ENCODE measurements at regions not wholly inside any gene's neighbourhood (a gene's known extent, or its start where the extent isn't known, plus 50 kb on each side); places are given as distances from the start of the nearest gene placed in this dataset.

DNA sequence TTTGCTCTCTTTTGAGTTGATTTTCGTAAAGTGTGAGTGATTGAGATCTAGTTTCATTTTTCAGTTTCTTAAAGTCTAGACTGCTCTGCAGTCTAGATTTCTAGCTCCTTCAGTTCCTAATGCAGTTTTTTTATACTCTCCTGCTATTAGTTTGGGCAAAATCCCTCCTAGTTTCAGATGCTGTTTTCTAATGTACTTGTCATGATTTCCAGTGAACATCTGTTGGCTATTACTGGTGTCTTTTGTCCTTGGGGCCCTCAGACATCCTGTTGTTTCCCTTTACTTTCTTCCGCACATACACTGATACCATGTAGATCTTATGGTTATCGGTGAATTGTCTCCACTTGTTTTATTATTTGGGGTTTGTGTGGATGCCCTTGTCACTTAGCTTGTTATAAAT, 292.1 kb downstream of the TDRD3 start:
- Histone ChIP-seq H3K9me3 (ENCODE audit: low read depth) (no peaks in the 10 kb centered on the region), H3K79me2 (no peaks in the 10 kb centered on the region), H4K20me1 (ENCODE audit: insufficient read depth, poor library complexity, severe bottlenecking) (no peaks in the 10 kb centered on the region), H3K27me3 (no peaks in the 10 kb centered on the region), H2AFZ (no peak overlapping the region), H3K4me2 (no peak overlapping the region), H3K4me3 (no peak overlapping the region), H3K27ac (no peak overlapping the region), H3K36me3 (replicated peaks; ENCODE audit: insufficient read depth, low read depth) (no peaks in the 10 kb centered on the region), H3K4me1 (ENCODE audit: insufficient read depth) (no peaks in the 10 kb centered on the region), H3K9me2 (replicated peaks; ENCODE audit: insufficient read depth) (no peaks in the 10 kb centered on the region)
- TF ChIP-seq CTCF (IDR thresholded peaks at IDR 0.05; ENCODE audit: poor library complexity) (no peak), EZH2 (IDR thresholded peaks at IDR 0.05; ENCODE audit: borderline replicate concordance) (no peak), EZH2phosphoT487 (IDR thresholded peaks at IDR 0.05; ENCODE audit: low read depth, severe bottlenecking, unreplicated experiment) (no peak)
- DNase-seq (ENCODE audit: low spot score) = no peak
- 71% methylated on average over 3 of the region's 3 CpGs for WGBS (ENCODE audit: low lambda C conversion rate, missing lambda C conversion rate)

GRCh38 chr13:60679928-60680694, 283.1 kb downstream of the TDRD3 start:
- Histone ChIP-seq H3K27me3 (no peaks in the 10 kb centered on the region), H3K4me3 (no peak overlapping the region), H3K9me2 (replicated peaks; ENCODE audit: insufficient read depth) (no peaks in the 10 kb centered on the region), H3K9me3 (ENCODE audit: low read depth) (no peaks in the 10 kb centered on the region), H4K20me1 (ENCODE audit: insufficient read depth, poor library complexity, severe bottlenecking) (no peaks in the 10 kb centered on the region), H3K4me1 (ENCODE audit: insufficient read depth) (no peaks in the 10 kb centered on the region), H2AFZ (no peak overlapping the region), H3K27ac (no peak overlapping the region), H3K4me2 (no peak overlapping the region), H3K36me3 (replicated peaks; ENCODE audit: insufficient read depth, low read depth) (no peaks in the 10 kb centered on the region), H3K79me2 (no peaks in the 10 kb centered on the region)
- 78% methylated on average over 5 of the region's 5 CpGs for WGBS (ENCODE audit: low lambda C conversion rate, missing lambda C conversion rate)
- TF ChIP-seq EZH2 (IDR thresholded peaks at IDR 0.05; ENCODE audit: borderline replicate concordance) = no peak
- TF ChIP-seq CTCF (IDR thresholded peaks at IDR 0.05; ENCODE audit: poor library complexity) = no peak
- no peak for TF ChIP-seq EZH2phosphoT487 (IDR thresholded peaks at IDR 0.05; ENCODE audit: low read depth, severe bottlenecking, unreplicated experiment)
- DNase-seq (ENCODE audit: low spot score) = no peak

DNA sequence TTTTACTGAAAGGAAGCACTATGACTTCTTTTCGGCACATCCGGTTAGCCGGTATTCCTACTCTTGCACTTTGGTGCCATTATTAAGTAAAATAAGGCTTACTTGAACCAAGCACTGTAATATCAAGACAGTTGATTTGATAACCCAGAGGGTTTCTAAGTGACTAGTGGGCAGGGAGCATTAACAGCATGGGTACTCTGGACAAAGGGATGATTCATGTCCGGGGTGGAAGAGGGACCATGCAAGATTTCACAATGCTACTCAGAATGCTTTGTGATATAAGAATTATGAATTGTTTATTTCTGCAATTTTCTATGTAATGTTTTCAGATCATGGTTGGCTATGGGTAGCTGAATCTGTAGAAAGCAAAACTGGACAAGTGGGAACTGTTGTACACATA, 282.1 kb downstream of the TDRD3 start:
- Histone ChIP-seq H3K4me1 (ENCODE audit: insufficient read depth) (no peaks in the 10 kb centered on the region), H3K27ac (no peak overlapping the region), H3K9me3 (ENCODE audit: low read depth) (no peaks in the 10 kb centered on the region), H3K4me3 (no peak overlapping the region), H3K4me2 (no peak overlapping the region), H3K36me3 (replicated peaks; ENCODE audit: insufficient read depth, low read depth) (no peaks in the 10 kb centered on the region), H2AFZ (no peak overlapping the region), H3K79me2 (no peaks in the 10 kb centered on the region), H4K20me1 (ENCODE audit: insufficient read depth, poor library complexity, severe bottlenecking) (no peaks in the 10 kb centered on the region), H3K27me3 (no peaks in the 10 kb centered on the region), H3K9me2 (replicated peaks; ENCODE audit: insufficient read depth) (no peaks in the 10 kb centered on the region)
- 98% methylated on average over 4 of the region's 4 CpGs for WGBS (ENCODE audit: low lambda C conversion rate, missing lambda C conversion rate)
- no peak for TF ChIP-seq EZH2 (IDR thresholded peaks at IDR 0.05; ENCODE audit: borderline replicate concordance)
- no peak for TF ChIP-seq CTCF (IDR thresholded peaks at IDR 0.05; ENCODE audit: poor library complexity)
- TF ChIP-seq EZH2phosphoT487 (IDR thresholded peaks at IDR 0.05; ENCODE audit: low read depth, severe bottlenecking, unreplicated experiment) = no peak
- no peak for DNase-seq (ENCODE audit: low spot score)

All from hepatocyte (in vitro differentiated cells).